HG02798 (cell line): ENCODE measurements at regions not wholly inside any gene's neighbourhood (a gene's known extent, or its start where the extent isn't known, plus 50 kb on each side); places are given as distances from the start of the nearest gene placed in this dataset.

Experiments
- ATAC-seq: cut with Tn5 transposase; IDR thresholded peaks from one replicate; pipeline ENCODE4 v1.9.1; 2021; ENCODE audit warnings: mild to moderate bottlenecking; ENCODE audit not compliant: unreplicated experiment, poor library complexity

- ATAC-seq = no peak
Observed at GRCh38 chr4:159719531-159719930, 616.7 kb downstream of the RAPGEF2 start.

- no peak for ATAC-seq
Observed at GRCh38 chr4:159722052-159722451, 619.2 kb downstream of the RAPGEF2 start.

- ATAC-seq = no peak
Observed at GRCh38 chr4:159722918-159723317, 620.0 kb downstream of the RAPGEF2 start.

GRCh38 chr4:159723341-159724048 lies 620.6 kb downstream of the RAPGEF2 start:
- no peak for ATAC-seq

GRCh38 chr4:159725571-159725970 lies 622.7 kb downstream of the RAPGEF2 start:
- no peak for ATAC-seq

- ATAC-seq = no peak
Observed at GRCh38 chr4:159735281-159736207, 632.7 kb downstream of the RAPGEF2 start.

GRCh38 chr4:159736411-159736810 lies 633.5 kb downstream of the RAPGEF2 start:
- no peak for ATAC-seq

- no peak for ATAC-seq
Observed at GRCh38 chr4:159743971-159744370, 641.1 kb downstream of the RAPGEF2 start.

GRCh38 chr4:159747983-159748382 lies 645.1 kb downstream of the RAPGEF2 start:
- no peak for ATAC-seq

- no peak for ATAC-seq
Observed at GRCh38 chr4:159748834-159749444, 646.1 kb downstream of the RAPGEF2 start.

GRCh38 chr4:159757499-159757898 lies 654.6 kb downstream of the RAPGEF2 start:
- no peak for ATAC-seq

GRCh38 chr4:159758061-159758460 lies 655.2 kb downstream of the RAPGEF2 start:
- no peak for ATAC-seq

GRCh38 chr4:159762672-159763071 lies 659.8 kb downstream of the RAPGEF2 start:
- no peak for ATAC-seq

- peak; percentile 68 for ATAC-seq
Observed at GRCh38 chr4:159764343-159764952, 661.6 kb downstream of the RAPGEF2 start.

GRCh38 chr4:159765382-159765781 lies 662.5 kb downstream of the RAPGEF2 start:
- ATAC-seq = no peak

GRCh38 chr4:159766241-159766640 lies 663.4 kb downstream of the RAPGEF2 start:
- ATAC-seq = no peak

GRCh38 chr4:159767406-159767805 lies 664.5 kb downstream of the RAPGEF2 start:
- no peak for ATAC-seq

GRCh38 chr4:159768016-159768415 lies 665.1 kb downstream of the RAPGEF2 start:
- no peak for ATAC-seq

- no peak for ATAC-seq
Observed at GRCh38 chr4:159770401-159770800, 667.5 kb downstream of the RAPGEF2 start.

- no peak for ATAC-seq
Observed at GRCh38 chr4:159770969-159771368, 668.1 kb downstream of the RAPGEF2 start.

GRCh38 chr4:159776961-159777360 lies 674.1 kb downstream of the RAPGEF2 start:
- no peak for ATAC-seq
